ENCODE measurements at regions not wholly inside any gene's neighbourhood (a gene's known extent, or its start where the extent isn't known, plus 50 kb on each side); places are given as distances from the start of the nearest gene placed in this dataset.
A peak's percentile ranks its signal among the peaks of the same experiment; 100 is the strongest.

DNA sequence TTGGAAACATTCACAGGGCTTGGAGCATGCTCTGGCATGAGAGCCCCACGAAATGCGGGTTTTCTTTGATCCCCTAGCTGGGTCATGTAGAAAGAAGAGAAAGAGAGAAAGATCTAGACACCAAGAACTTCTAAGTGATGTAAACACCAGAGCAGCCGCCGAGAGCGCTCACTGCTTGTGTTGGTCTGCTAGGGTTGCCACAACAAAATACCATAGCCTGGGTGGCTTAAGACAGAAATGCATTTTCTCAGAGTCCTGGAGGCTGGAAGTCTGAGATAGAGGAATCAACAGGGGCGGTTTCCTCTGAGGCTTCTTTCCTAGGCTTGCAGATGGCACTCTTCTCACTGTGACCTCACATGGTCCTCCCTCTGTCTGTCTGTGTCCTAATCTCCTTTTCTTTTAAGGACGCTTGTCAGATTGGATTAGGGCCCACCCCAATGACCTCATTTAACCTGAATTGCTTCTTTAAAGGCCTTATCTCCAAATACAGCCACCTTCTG lies 139.5 kb downstream of the CYLD start:
- no peak for DNase-seq (ENCODE audit: low spot score)
- FAIRE-seq = no peak

DNA sequence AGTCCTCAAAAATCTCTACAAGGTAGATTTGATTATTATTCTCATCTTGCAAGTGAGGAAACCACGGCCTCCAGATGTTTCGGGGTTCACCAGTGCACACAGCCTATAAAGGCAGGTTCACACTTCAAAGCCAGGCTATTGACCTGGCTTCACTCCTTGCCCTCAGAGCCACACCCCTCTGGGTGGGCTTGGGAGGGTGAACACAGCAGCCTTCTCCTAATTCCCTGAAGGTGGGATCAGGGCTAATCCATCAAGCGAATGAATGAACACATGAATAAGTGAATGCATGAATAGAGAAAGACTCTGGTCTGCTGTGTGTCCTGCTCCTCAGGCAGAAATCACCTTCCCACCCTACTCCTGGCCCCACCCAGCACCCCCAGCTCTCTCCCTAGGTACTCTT lies 139.0 kb downstream of the CYLD start:
- DNase-seq (ENCODE audit: low spot score) (no peak), FAIRE-seq (no peak)

DNA sequence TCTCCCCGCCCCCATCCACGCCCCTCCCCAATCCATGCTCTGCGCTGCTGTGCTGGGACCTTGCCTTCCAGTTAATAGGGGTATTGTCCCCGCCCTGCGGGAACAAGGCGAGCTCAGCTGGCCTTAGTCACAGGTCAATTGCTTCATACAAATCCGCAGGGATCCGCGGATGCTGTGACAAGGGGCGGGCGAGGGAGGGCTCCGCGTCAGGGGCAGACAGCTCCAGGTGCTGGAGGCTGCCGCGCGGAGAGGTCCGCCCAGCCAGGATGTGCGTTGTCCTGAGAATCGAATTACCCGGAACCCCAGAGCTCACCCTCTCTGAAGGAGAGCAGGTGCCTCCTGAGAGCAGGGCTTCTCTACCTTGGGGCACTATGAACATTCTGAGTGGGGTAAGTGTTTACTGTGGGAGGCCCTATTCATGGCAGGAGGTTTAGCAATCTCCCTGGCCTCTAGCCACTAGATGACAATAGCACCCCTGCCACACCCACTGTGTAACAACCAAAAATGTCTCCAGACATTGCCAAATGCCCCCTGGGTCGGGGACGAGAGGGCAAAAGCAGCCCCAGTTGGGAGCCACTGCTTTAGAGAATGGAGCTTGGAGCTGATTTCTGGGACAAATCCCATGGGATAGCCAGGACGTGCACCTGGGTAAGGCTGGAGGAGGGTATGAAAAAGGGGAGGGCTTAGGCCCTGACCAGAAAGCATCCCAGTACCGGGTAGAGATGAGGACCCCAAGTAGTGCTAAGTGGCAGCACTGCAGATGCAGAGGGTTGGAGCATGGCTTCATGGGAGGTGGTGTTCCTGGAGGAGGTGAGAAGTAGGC lies 138.2 kb downstream of the CYLD start:
- DNase-seq (ENCODE audit: low spot score) (no peak), FAIRE-seq (no peak)

DNA sequence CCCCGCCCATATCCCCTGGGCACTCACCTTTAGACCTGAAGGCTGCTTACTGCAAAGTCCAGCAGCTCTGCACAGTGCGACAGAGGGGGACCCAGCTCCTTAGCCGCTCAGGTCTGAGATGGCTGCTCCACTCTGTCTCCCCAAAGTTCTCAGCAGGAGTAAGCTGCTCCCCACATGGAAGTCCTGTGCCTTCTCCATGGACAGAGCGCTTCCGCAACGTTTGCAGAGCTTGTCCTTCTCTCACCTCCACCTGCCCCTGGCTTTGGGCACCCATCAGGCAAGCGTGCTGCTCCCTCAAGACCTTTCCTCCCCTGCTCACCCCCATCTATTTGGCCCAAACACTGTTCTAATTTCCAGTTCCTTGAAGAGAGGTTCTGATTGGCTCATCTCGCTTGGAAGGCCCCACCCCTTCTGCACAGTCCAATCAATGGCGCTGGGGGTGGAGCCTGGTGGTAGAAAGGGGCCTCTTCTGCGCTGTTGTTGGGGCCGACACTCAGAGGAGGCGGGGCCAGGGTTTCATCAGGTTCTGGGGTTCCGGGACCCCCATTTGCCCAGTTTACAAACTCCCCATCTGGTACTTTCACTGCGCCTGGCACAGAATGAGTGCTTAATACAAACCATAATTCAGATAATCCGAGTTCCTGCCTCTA lies 137.2 kb downstream of the CYLD start:
- DNase-seq (ENCODE audit: low spot score) = no peak
- no peak for FAIRE-seq

DNA sequence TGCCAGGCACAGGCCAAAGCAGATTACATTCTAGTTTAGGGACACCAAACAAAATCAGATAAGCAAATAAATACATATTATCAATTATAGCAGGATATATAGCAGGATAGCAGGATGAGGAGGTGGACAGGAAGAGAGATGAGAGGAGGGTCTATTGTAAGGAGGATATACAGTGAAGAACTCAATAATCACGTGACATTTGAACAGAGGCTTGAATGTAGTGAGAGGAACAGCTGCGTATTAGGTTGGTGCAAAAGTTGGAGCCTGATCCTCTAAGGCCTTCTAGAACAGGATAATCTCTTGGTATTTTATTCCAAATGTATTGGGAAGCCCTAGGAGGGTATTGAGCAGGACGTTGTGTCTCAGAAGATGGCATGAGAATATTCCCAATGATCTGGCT lies 136.7 kb downstream of the CYLD start:
- DNase-seq (ENCODE audit: low spot score) (no peak), FAIRE-seq (no peak)

DNA sequence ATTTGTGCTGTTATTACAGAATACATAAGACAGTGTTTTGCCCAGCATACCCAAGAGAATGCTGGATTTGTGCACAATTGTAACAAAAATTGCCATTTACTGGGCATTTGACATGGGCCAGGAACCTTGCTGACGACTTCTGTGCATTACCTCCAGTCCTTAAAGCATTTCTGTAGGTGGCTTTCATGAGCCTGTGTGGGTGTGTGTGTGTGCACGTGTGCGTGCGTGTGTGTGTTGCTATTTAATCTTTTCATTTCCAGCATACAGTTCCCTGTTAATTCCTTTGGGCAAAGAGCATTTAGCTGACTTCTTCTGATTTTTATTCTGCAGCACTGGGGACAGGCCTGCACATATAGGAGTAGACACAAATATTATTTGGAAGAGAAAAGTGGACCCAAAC lies 134.4 kb downstream of the CYLD start:
- no peak for FAIRE-seq
- DNase-seq (ENCODE audit: low spot score) = no peak

DNA sequence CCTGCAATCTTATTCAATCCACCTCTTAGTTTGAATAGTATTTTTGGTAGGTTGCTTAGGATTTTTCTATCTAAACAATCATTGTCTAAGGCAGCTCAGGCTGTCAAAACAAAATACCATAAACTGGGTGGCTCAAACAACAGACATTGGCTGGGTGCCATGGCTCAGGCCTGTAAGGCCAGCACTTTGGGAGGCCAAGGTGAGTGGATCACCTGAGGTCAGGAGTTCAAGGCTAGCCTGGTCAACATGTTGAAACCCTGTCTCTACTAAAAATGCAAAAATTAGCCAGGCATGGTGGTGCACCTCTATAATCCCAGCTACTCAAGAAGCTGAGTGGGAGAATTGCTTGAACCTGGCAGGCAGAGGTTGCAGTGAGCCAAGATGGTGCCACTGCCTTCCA lies 126.7 kb downstream of the CYLD start:
- no peak for FAIRE-seq
- DNase-seq (ENCODE audit: low spot score) = no peak

DNA sequence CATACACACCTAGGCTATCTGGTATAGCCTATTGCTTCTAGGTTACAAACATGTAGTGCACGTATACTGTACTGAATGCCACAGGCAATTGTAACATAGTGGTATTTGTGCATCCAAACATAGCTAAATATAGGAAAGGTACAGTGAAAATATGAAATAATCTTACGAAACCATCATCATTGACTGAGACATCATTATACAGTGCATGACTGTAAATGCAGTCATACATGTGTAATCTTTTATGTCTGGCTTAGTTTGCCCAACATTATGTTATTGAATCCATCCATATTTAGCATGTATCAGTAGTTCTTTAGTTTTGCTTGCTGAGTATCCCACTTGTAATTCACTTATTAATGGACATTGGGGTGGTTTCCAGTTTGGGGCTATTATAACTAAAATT lies 124.9 kb downstream of the CYLD start:
- FAIRE-seq (no peak), DNase-seq (ENCODE audit: low spot score) (no peak)

DNA sequence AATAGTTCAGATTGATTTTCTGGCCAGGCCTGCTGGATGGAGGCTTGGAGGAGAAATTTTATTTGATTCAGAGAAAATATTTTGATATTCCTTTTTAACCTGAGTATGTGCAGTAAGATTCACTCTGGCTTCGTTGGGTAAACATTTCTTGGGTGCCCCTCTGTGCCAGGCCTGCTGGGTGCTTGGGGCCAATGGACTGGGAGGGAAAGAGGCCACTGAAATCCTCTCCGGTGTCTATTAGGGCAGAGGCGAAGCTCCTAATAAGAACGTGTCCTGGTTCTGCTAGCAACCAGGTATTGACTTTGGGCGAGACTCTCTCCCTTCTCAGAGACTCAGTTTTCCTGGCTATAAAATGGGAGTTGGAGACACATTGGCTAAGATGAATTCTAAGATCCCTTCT lies 122.5 kb downstream of the CYLD start:
- FAIRE-seq (no peak), DNase-seq (ENCODE audit: low spot score) (no peak)

DNA sequence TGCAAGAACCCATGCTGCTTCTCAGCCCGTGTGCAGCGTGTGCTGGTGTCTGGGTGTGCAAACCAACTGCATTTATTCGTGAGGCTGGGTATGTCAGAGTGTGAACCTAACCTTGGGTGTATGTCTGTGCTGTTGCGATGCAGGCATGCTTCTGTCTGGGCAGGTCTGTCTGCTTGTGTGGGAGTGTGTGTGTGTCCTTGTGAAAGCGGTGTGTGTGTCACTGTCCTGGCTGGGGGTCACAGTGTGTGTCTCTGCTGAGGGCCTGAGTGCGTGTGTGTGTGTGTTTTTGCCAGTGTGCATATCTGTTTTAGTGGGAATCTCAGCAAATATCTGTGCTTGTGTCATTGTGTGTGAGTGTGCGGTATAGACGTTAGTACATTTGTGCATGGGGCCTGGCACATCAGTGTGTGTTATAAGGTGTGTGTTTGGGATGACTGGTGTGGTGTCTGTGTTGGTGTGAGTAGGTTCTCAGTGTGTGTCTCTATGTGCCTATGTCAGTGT lies 121.8 kb downstream of the CYLD start:
- FAIRE-seq = no peak

DNA sequence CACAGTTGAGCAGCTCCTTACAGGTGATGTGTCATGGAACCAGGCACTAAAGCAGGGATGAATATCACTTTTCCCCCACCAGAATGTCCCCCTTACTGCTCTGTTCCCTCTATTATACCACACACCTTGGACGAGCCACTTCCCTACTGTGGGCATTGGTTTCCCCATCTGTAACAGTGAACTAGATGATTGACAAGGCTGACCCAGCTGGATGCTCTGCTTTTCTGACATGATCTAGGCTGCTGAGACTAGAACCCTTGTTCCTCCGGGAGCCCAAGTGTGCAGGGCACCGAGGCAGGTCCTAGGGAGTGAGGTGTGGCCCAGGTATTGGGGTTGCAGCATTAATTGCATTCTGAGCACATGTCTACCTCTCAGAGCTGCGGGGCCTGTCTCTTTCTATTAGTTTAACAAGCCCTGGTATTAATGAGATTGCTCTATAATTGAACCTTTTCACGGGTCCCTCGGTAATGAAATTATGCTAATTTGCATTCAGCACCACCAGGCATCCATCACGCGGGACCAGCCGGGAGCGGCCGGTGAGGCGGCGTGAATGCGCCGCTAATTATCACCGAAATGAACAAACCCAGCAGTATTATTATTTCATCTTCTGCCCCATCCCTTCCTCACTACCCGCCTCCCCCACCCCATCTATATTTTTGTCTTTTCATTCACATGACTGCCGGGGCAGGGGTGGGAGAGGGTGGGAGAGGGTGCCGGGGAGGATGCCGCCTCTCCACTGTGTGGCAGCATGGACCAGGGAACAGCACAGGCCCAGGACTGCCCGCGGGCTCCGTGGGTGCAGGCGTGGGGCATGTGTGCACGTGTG lies 121.1 kb downstream of the CYLD start:
- DNase-seq (ENCODE audit: low spot score) (no peak), FAIRE-seq (no peak)

More for the DNA sequence above, 121.8 kb downstream of the CYLD start:
- no peak for DNase-seq (ENCODE audit: low spot score)

DNA sequence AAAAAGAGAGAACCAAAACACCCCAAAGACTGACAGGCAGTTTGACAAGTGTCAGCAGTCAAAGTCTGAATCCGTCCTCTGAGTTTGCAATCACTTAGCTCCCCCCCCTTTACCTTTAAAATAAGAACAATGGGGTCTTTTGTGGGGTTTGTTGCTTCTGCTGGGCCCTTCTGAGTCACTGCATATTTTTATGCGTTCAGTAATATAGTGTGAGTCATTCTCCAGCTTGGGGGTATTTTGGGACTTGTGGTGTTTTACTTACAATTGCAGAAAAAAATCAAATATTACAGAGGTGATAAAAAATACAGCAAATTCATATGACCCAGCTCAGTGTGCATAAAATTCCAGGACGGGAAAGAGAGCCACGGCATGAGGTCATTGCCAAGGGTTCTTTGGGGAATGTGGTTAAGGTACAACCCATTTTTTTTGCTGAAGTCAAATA lies 120.1 kb downstream of the CYLD start:
- FAIRE-seq = no peak
- DNase-seq (ENCODE audit: low spot score) = peak; percentile 26

DNA sequence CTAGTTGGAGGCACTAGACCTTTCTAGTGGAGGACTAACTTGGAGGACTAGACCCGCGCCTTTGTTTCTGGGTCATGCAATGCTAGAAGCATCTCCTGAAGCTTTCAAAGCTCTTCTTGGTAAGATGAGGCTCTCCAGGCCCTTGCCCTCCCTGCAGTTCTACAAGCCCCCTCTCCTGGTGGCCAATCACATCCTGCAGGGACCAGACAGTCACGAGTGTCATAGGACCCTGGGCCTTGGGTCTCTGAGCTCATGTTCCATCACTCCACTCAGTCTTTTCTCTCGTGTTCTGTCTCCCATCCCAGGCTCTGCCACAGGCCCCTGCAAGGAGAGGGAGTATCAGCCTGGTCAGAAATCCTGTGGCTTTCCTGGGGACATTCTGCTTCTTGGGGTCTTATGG lies 119.6 kb downstream of the CYLD start:
- FAIRE-seq (no peak), DNase-seq (ENCODE audit: low spot score) (no peak)

DNA sequence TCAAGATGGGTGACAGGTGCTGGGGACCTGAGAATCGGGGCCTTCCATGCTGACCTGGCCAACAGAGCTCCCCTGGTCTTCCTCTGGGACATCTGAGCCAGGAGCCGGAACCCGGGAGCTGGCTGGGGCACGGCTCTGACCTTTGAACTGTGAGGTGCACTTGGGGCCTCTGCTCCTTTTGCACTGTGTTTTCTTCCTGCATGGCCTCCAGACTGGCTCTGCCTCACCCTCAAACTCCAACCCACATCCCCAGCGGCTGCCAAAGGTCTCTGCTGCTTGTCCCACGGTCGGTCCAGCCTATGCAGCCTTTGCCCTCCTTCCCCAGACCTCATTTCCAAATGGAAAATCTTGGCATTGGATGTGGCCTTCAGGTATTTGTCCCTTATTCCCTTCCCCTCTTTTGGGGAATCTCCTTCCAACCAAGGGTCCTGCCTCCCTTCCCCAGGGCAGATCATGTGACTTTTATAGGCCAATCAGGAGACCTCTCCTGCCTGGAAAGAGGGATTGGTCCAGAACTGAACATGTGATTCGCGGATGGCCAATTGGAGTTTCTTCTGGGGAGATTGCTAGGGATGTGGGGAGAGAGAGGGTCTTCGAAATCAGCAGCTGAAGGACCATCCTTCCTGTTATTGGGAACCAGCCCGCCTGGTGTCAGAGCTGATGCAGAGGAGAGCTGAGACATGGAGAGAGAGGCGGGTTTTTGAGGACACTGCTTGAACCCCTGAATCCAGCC lies 117.9 kb downstream of the CYLD start:
- FAIRE-seq (no peak), DNase-seq (ENCODE audit: low spot score) (no peak)

DNA sequence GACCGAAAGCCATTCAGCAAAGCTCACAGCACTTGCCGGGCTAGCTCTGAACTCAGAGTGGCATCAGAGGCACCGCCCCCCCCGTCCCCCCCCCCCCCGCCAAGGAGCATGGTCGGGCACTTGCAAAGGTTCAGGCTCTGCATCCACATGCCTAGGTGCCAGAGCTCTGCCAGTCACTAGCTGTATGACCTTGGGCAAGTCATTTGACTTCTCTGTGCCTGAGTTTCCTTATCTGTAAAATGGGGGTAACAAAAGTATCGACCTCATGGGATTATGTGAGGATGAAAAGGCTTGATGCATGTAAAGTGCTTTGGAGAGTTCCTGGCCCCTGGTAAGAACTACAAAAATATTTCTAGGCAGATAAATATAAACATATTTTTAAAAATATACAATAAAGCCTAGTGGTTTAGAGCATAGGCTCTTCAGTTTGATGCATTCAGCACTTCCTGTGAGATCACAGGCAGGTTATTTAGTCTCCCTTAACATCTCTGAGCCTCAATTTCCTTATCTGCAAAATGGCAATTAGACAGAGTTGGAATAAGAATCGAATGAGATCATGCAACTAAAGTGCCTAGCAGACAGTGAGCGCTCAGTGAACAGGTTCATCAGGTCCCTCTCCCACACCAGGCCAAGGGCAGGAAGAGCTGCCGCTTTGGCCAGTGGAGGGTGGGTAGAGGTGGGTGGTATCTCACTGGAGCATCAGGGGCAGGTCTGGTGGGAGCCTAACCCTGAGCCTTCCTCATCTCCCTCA lies 117.2 kb downstream of the CYLD start:
- DNase-seq (ENCODE audit: low spot score) (no peak), FAIRE-seq (no peak)

DNA sequence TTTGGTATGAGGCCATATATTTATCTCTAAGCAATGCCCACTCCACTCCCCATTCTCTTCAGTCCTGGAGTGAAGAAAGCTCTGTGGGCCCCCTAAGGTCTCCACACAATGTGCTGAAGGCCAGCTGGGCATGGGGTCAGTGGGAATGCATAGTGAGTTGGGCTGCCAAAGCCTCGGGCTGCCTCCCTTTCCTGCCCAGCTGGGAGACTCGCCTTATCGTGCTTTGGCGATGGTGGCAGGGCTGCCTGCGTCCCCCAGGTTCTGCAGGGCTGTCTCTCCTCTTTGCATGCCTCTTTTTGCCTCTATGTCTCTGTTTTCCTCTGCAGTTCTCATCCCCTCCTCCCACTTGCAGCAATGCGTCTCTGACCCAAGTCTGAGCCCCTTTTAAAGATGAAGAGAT lies 116.5 kb downstream of the CYLD start:
- no peak for FAIRE-seq
- DNase-seq (ENCODE audit: low spot score) = no peak

DNA sequence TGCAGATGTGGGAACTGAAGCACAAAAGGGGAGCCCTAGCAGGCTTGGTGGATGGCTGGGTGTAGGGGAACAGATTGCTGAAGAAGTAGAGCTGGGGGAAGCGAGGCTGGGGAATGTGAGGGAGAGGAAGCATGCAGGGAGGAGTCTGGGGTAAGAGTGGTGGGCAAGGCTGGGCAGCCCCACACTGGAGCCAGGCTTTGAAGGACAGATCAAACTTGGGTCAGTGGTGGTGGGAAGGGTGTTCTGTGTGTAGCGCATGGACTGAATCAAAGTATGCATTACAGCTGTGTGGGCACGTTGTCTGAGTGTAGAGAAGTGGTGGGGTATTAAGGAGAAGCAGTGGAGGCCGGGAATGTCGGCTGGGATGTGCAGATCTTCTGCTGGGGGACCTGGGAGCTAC lies 116.0 kb downstream of the CYLD start:
- FAIRE-seq = no peak
- DNase-seq (ENCODE audit: low spot score) = no peak

DNA sequence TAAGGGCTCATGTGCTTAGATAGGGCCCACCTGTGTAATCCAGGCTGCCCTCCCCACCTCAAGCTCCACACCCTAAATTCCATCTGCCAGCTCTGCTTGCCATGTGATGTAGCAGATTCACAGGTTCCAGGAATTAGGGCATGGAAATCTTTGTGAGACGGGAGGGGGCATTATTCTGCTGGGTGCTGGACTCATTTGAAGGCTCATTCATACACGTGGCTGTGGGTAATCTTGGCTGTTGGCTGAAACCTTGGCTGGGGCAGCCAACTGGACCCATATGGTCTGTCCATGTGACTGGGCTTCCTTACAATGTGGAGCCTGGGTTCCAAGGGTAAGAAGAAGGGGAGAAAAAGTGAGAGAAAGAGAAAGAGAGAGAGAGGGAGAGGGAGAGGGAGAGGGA lies 115.1 kb downstream of the CYLD start:
- FAIRE-seq (no peak), DNase-seq (ENCODE audit: low spot score) (no peak)

DNA sequence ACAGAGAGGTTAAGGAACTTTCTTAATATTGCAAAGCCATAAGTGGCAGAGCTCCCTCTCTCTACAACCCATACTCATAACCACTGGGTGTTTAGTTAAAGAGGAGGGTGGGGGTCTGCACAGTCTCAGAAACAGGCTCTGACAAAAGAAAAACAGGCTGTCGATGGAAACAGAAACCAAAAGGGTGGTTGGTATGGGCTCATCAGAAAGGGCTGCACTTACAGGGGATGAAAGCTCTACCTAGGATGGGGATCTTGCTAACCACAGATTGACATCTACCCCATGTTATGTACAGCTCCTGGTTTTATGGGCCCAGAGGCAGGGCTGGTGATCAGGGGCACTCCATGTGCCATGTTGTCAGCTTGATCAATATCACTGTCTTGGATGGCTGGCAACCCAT lies 111.4 kb downstream of the CYLD start:
- DNase-seq (ENCODE audit: low spot score) (no peak), FAIRE-seq (no peak)
